DND-41 (cell line): ENCODE measurements at regions not wholly inside any gene's neighbourhood (a gene's known extent, or its start where the extent isn't known, plus 50 kb on each side); places are given as distances from the start of the nearest gene placed in this dataset.
"Not testable (repeated sequence)": the region's sequence is repeated elsewhere in the genome, so short reads cannot be mapped to it uniquely, and the experiment has no call there.

Source experiments
- ATAC-seq: fragments of 200-7000 bp; cut with Tn5 transposase; 3 replicates; pipeline ENCODE4 v1.9.1; 2021; ENCODE audit warnings: low read depth; ENCODE audit not compliant: insufficient read depth
- DNase-seq: peaks from one replicate; pipeline ENCODE4 v3.0.0-alpha.2; 2020
- H2AFZ ChIP-seq: 2 replicates; pipeline ENCODE4 v1.6.0; 2012; ENCODE audit warnings: low read depth, low read length
- H3K27ac ChIP-seq: 2 replicates; pipeline ENCODE4 v1.5.1; 2012; ENCODE audit warnings: low read length, inconsistent platforms
- H3K27me3 ChIP-seq: fragments of 200-600 bp; sonication (generic); 2 replicates; pipeline ENCODE4 v1.6.0; 2012; ENCODE audit warnings: low read length, mild to moderate bottlenecking, inconsistent platforms; ENCODE audit not compliant: insufficient read depth, poor library complexity
- H3K36me3 ChIP-seq: 2 replicates; pipeline ENCODE4 v1.5.1; 2012; ENCODE audit warnings: low read length, inconsistent platforms; ENCODE audit not compliant: insufficient read depth
- H3K4me1 ChIP-seq: 2 replicates; pipeline ENCODE4 v1.5.1; 2012; ENCODE audit warnings: mild to moderate bottlenecking, low read length; ENCODE audit not compliant: insufficient read depth
- H3K4me2 ChIP-seq: 2 replicates; pipeline ENCODE4 v1.6.0; 2012; ENCODE audit warnings: mild to moderate bottlenecking, moderate library complexity, low read length, inconsistent platforms; ENCODE audit not compliant: insufficient read depth
- H3K4me3 ChIP-seq, 2 experiments: fragments of 200-600 bp in 1 of 2; shearing (Covaris generic) in 1 of 2; 2 replicates each; pipeline ENCODE4 v1.5.1; 2012 to 2016; ENCODE audit warnings: inconsistent platforms in 2 of 2, low read length in 2 of 2, mild to moderate bottlenecking in 2 of 2, low read depth in 1 of 2, moderate library complexity in 1 of 2
- H3K79me2 ChIP-seq: 2 replicates; pipeline ENCODE4 v1.6.0; 2012; ENCODE audit warnings: low read length, inconsistent platforms; ENCODE audit not compliant: insufficient read depth
- H3K9ac ChIP-seq: 2 replicates; pipeline ENCODE4 v1.6.0; 2012; ENCODE audit warnings: low read depth, mild to moderate bottlenecking, inconsistent platforms, low read length, moderate library complexity
- H3K9me3 ChIP-seq: 2 replicates; pipeline ENCODE4 v1.5.1; 2012; ENCODE audit warnings: low read length, moderate library complexity, mild to moderate bottlenecking, inconsistent platforms; ENCODE audit not compliant: insufficient read depth, severe bottlenecking
- H4K20me1 ChIP-seq: 2 replicates; pipeline ENCODE4 v1.6.0; 2012; ENCODE audit warnings: low read length; ENCODE audit not compliant: insufficient read depth
- CTCF ChIP-seq: IDR thresholded peaks from 2 replicates; pipeline ENCODE4 v1.5.1; 2012; ENCODE audit warnings: borderline replicate concordance, low read length, moderate library complexity, mild to moderate bottlenecking; ENCODE audit not compliant: poor library complexity, severe bottlenecking; ENCODE audit errors: extremely low read depth
- EZH2 ChIP-seq: IDR thresholded peaks from 3 replicates; pipeline ENCODE4 v1.6.1; 2012; ENCODE audit warnings: borderline replicate concordance, low read depth, mild to moderate bottlenecking, moderate library complexity, low read length, inconsistent platforms; ENCODE audit not compliant: severe bottlenecking

DNA sequence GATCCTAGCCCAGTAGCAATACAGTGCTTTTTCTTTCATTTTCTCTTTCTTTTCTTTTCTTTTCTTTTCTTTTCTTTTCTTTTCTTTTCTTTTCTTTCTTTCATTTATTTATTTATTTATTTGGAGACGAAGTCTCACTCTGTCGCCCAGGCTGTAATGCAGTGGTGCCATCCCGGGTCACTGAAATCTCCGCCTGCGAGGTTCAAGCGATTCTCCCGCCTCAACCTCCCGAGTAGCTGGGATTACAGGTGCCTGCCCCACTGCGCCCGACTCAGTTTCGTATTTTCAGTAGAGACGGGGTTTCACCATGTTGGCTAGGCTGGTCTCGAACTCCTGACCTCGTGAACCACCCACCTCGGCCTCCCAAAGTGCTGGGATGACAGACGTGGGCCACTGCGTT lies 1948.0 kb upstream of the DEFB115 start:
- not testable (repeated sequence) for DNase-seq, H3K9me3 ChIP-seq, H3K27me3 ChIP-seq, H3K4me3 ChIP-seq, H3K4me2 ChIP-seq, H3K79me2 ChIP-seq, H4K20me1 ChIP-seq, H3K4me1 ChIP-seq, ATAC-seq, H2AFZ ChIP-seq, H3K9ac ChIP-seq, H3K27ac ChIP-seq, H3K36me3 ChIP-seq

GRCh38 chr20:29311046-29311445 lies 1946.4 kb upstream of the DEFB115 start:
- not testable (repeated sequence) for H3K36me3 ChIP-seq, H3K4me1 ChIP-seq, H3K9ac ChIP-seq, H4K20me1 ChIP-seq, H3K4me2 ChIP-seq, H3K9me3 ChIP-seq, DNase-seq, H2AFZ ChIP-seq, H3K27me3 ChIP-seq, ATAC-seq, H3K4me3 ChIP-seq, H3K27ac ChIP-seq, H3K79me2 ChIP-seq

DNA sequence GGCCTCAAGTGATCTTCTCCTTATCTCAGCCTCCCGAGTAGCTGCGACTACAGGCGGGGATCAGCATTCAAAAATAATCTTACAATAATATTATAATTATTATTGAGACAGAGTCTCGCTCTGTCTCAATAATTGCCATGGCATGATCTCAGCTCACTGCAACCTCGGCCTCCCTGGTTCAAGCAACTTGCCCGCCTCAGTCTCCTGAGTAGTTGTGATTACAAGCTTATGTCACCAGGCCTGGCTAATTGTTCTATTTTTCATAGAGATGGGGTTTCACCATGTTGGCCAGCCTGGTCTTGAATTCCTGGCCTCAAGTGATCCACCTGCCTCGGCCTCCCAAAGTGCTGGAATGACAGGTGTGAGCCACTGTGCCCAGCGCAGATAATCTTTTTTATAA lies 1944.8 kb upstream of the DEFB115 start:
- H3K4me3 ChIP-seq, H3K79me2 ChIP-seq, DNase-seq, H3K27ac ChIP-seq, H4K20me1 ChIP-seq, ATAC-seq, H2AFZ ChIP-seq, H3K4me1 ChIP-seq, H3K9ac ChIP-seq, H3K36me3 ChIP-seq, H3K27me3 ChIP-seq, H3K9me3 ChIP-seq, H3K4me2 ChIP-seq: not testable (repeated sequence)

GRCh38 chr20:29313481-29313880 lies 1944.0 kb upstream of the DEFB115 start:
- Histone ChIP-seq H3K27me3 (no peaks in the 10 kb centered on the region), H3K9me3 (no peaks in the 10 kb centered on the region), H3K9ac (no peak overlapping the region), H3K79me2 (no peaks in the 10 kb centered on the region), H3K27ac (no peak overlapping the region), H3K36me3 (no peaks in the 10 kb centered on the region), H3K4me3 (no peak overlapping the region), H2AFZ (no peak overlapping the region), H4K20me1 (no peaks in the 10 kb centered on the region), H3K4me1 (no peaks in the 10 kb centered on the region), H3K4me2 (no peak overlapping the region)
- no peak for DNase-seq
- TF ChIP-seq EZH2 (no peak), CTCF (no peak)
- no peak for ATAC-seq

DNA sequence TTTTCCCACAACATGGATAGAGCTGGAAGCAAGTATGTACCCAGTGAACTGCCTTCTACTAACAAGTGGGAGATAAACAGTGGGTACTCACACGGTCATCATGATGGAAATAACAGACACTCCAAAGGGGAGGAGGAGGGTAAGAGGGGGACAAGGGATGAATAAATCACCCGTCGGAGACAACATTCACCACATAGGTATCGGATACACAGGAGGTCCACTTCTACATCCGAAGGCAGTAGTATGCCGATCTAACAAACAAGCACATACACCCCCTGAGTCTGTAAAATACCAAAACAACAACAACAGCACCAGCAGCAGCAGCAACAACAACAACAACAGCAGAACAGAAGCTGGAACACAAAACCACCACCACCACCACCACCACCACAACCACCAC lies 1943.2 kb upstream of the DEFB115 start:
- no peaks in the 10 kb centered on the region for H3K36me3 ChIP-seq
- H3K27me3 ChIP-seq, result no peaks in the 10 kb centered on the region
- H3K79me2 ChIP-seq, result no peaks in the 10 kb centered on the region
- H3K4me1 ChIP-seq, result no peaks in the 10 kb centered on the region
- DNase-seq (no peak), ATAC-seq (no peak)
- H3K9ac ChIP-seq, result no peak overlapping the region
- peaks cover 3% of the 10 kb centered on the region for H3K9me3 ChIP-seq
- H3K4me2 ChIP-seq, result no peak overlapping the region
- H2AFZ ChIP-seq, result no peak overlapping the region
- H4K20me1 ChIP-seq, result no peaks in the 10 kb centered on the region
- H3K4me3 ChIP-seq, result no peak overlapping the region
- no peak overlapping the region for H3K27ac ChIP-seq
- TF ChIP-seq CTCF, result no peak
